Rectal smooth muscle tissue (tissue), 1 donor: ENCODE measurements at regions not wholly inside any gene's neighbourhood (a gene's known extent, or its start where the extent isn't known, plus 50 kb on each side); places are given as distances from the start of the nearest gene placed in this dataset.
"Not testable (repeated sequence)": the region's sequence is repeated elsewhere in the genome, so short reads cannot be mapped to it uniquely, and the experiment has no call there.

ENCODE experiments used
- H3K27ac ChIP-seq: one replicate; pipeline ENCODE4 v1.7.0; 2013; ENCODE audit warnings: low read depth, low read length, inconsistent platforms
- H3K27me3 ChIP-seq: one replicate; pipeline ENCODE4 v1.7.0; 2013; ENCODE audit warnings: low read length; ENCODE audit not compliant: control insufficient read depth, insufficient read depth
- H3K36me3 ChIP-seq: one replicate; pipeline ENCODE4 v1.7.0; 2013; ENCODE audit warnings: low read length; ENCODE audit not compliant: control insufficient read depth, insufficient read depth
- H3K4me1 ChIP-seq: one replicate; pipeline ENCODE4 v1.7.0; 2013; ENCODE audit warnings: low read length; ENCODE audit not compliant: control insufficient read depth, insufficient read depth
- H3K4me3 ChIP-seq: one replicate; pipeline ENCODE4 v1.7.0; 2013; ENCODE audit warnings: low read length
- H3K9ac ChIP-seq: one replicate; pipeline ENCODE4 v1.7.0; 2013; ENCODE audit warnings: low read length

DNA sequence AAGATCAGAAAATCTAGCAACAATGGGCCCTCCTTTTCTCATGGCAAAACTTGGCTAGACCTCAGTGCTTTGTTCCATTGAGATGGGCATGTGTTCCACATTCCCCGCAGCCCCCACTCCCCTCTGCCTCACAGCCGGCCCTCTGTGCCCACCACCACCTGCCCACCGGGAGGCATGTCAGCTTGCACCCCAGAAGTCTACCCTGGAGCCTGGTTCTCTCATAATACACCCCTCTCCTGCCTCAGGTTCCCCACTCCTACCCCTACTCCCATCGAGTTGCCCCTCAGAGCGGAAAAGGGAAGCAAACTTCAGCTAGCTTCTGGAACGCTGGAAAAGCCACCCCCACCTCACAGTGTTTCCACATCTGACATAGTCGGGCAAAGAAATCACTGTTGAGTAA is 219.0 kb downstream of the ANAPC1 start:
- Histone ChIP-seq H3K4me1 (no peaks in the 10 kb centered on the region), H3K36me3 (no peaks in the 10 kb centered on the region), H3K4me3 (no peak overlapping the region), H3K27me3 (no peaks in the 10 kb centered on the region), H3K27ac (no peak overlapping the region), H3K9ac (no peak overlapping the region)

DNA sequence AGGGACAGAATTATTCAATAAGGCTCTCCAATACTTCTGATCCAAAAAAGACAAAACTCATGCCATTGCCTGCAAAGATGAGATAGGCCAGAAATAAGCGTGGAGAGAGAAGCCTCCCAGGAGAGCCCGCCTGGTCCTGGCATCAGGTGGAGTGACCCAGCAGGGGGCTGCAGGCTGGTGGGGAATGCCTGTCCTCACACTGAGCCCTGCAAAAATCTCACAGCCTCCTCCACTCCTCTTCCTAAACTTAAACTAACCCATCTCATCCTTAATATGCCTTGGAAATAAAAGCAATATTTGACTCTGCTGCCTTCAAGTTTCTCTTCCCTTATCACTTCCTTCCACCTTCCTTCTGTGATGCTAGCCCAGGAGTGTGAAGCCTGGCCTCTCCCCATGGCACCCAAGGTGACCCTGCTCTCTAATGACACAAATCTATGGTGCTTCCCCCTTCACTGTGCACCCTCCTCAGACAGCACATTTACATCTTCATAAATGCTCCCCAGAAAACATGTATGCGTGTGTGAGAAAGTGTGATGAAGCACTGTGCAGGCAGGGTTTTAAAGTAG is 218.4 kb downstream of the ANAPC1 start:
- Histone ChIP-seq H3K4me3 (no peak overlapping the region), H3K27me3 (no peaks in the 10 kb centered on the region)

DNA sequence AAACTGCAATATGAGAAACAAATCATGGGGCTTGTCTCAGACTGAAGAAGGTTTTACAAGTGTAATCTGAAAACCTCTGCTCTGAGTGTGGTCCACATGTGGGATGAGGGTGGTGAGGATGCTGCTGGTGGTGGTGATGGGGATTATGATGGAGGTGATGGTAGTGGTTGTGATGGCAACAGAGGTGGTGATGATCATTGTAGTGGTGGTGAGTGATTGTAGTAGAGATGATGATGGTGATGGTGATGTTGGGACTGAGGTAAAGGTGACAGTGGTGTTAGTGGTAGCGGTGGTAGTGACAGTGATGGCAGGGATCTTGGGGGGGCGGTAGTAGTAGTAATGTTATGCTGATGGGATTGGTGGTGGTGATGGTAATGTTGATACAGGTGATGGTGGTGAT is 217.8 kb downstream of the ANAPC1 start:
- Histone ChIP-seq H3K27ac (no peak overlapping the region), H3K4me3 (no peak overlapping the region), H3K36me3 (no peaks in the 10 kb centered on the region), H3K27me3 (no peaks in the 10 kb centered on the region), H3K4me1 (no peaks in the 10 kb centered on the region), H3K9ac (no peak overlapping the region)

More for the DNA sequence above, 218.4 kb downstream of the ANAPC1 start:
- H3K4me1 ChIP-seq, result no peaks in the 10 kb centered on the region
- no peak overlapping the region for H3K27ac ChIP-seq
- H3K9ac ChIP-seq, result no peak overlapping the region
- H3K36me3 ChIP-seq, result no peaks in the 10 kb centered on the region

GRCh38 chr2:111667001-111667400 is 217.0 kb downstream of the ANAPC1 start:
- no peaks in the 10 kb centered on the region for H3K36me3 ChIP-seq
- H3K27ac ChIP-seq, result no peak overlapping the region
- H3K4me3 ChIP-seq, result no peak overlapping the region
- no peaks in the 10 kb centered on the region for H3K4me1 ChIP-seq
- no peak overlapping the region for H3K9ac ChIP-seq
- no peaks in the 10 kb centered on the region for H3K27me3 ChIP-seq

DNA sequence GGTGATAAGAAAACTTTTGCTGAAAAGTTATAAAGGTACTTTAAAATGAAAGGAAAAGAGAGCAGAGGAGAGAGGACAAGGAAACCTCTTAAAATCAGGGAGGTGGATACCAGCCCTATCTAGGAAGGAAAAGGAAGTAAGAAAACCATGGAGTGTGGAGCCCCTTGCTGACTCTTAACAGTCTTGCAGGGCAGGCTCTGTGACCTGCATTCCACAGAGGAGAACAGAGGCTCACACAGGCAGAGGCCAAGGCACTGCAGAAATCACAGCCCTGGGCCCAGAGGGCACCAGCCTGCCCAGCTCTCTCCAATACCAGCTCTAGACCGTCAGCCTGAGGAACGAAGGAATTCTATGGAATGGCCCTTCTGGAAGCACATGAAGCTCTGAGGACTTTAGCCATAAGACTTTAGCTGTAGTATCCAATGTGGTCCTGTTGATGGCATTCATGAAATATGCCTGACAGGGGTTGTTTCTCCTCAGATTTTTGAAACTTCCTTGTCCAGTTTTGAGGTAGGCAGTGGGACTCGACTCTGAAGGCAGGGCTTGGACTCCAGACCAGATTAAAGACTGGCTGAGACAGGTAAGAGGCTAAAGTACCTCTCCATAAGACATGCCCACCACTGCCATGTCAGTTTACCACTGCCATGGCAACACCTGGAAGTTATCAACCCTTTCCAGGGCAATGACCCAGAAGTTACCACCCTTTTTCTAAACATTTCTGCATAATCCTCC is 216.3 kb downstream of the ANAPC1 start:
- no peak overlapping the region for H3K9ac ChIP-seq
- H3K27ac ChIP-seq, result no peak overlapping the region

GRCh38 chr2:111668274-111668616 is 215.7 kb downstream of the ANAPC1 start:
- no peak overlapping the region for H3K4me3 ChIP-seq
- no peak overlapping the region for H3K9ac ChIP-seq
- H3K36me3 ChIP-seq, result no peaks in the 10 kb centered on the region
- H3K27me3 ChIP-seq, result no peaks in the 10 kb centered on the region
- H3K4me1 ChIP-seq, result no peaks in the 10 kb centered on the region
- no peak overlapping the region for H3K27ac ChIP-seq

More for the DNA sequence above, 216.3 kb downstream of the ANAPC1 start:
- Histone ChIP-seq H3K4me3 (no peak overlapping the region), H3K4me1 (no peaks in the 10 kb centered on the region), H3K36me3 (no peaks in the 10 kb centered on the region), H3K27me3 (no peaks in the 10 kb centered on the region)

DNA sequence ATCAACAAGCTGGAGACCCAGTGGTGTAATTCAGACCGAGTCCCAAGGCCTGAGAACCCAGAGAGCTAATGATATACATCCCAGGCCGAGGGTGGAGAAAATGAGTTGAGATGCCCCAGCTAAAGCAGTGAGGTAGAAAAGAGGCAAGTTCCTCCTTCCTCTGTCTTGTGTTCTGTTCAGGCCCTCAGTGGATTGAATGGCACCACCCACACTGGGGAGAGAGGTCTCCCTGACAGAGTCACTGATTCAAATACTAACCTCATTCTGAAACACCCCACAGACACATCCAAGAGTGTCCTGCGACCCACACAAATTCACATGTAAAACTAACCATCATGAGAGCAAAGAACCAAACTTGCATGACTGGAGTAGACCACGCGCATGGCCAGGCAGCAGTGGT is 215.3 kb downstream of the ANAPC1 start:
- H3K27me3 ChIP-seq, result no peaks in the 10 kb centered on the region
- no peak overlapping the region for H3K4me3 ChIP-seq

DNA sequence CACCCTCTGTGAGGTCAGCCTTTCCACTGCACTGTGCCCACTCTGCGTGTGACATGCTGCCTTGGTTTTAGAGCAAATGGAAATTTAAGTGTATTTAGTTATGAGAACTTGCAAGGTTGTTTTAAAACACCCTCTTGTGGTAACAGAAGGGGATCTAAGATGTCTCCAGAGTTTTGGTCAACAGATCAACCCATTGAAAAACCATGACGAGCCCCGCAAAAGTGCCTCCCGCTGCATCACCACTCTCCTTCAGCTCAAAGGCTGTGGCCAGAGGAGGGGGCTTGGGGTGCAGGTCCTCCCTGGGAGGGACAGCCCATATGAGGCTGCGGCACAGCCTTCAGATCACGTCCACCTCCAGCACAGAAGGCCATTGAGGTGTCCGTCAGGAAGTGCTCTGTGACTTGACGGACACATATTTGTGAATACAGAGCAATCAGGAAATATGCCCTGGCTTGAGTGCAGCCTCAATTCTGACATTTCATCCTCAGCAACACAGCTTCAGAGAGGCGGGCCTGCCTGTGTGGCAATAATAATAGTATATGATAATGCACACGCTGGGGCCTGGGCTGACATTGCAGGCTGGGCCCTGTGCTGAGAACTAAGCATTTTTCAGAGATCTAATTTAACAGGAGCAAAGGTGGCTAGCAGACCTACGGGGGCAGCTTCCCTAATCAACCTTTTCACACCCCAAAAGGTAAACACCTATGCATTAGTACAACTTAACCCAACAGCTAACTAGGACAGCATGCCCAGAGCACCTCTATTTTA is 213.9 kb downstream of the ANAPC1 start:
- Histone ChIP-seq H3K4me3 (no peak overlapping the region), H3K36me3 (no peaks in the 10 kb centered on the region), H3K9ac (no peak overlapping the region), H3K27ac (no peak overlapping the region), H3K27me3 (no peaks in the 10 kb centered on the region), H3K4me1 (no peaks in the 10 kb centered on the region)

More for the DNA sequence above, 215.3 kb downstream of the ANAPC1 start:
- H3K9ac ChIP-seq, result no peak overlapping the region
- H3K36me3 ChIP-seq, result no peaks in the 10 kb centered on the region
- no peak overlapping the region for H3K27ac ChIP-seq
- no peaks in the 10 kb centered on the region for H3K4me1 ChIP-seq

DNA sequence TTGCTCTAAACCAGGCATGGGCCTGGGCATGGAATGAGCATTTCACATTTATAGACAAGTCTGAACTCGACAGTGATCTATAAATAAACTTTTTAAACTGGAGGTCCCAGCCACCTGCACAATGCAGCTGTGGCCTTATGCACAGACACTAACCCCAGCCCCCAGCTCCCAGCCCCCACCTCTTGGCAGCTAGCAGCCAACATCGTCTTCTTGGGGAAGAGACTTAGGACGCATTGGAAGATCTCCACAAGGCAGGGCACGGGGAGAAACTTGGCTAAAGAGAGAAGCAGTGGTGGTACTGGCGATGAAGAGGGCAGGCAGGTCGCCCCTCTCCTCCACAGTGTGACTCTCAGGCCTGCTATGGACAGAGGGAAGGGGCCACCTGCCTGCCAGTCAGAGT is 213.2 kb downstream of the ANAPC1 start:
- Histone ChIP-seq H3K36me3 (no peaks in the 10 kb centered on the region), H3K27me3 (no peaks in the 10 kb centered on the region), H3K9ac (no peak overlapping the region), H3K4me1 (no peaks in the 10 kb centered on the region), H3K4me3 (no peak overlapping the region), H3K27ac (no peak overlapping the region)

GRCh38 chr2:111671426-111672150 is 212.4 kb downstream of the ANAPC1 start:
- Histone ChIP-seq H3K27ac (no peak overlapping the region), H3K4me3 (no peak overlapping the region), H3K27me3 (no peaks in the 10 kb centered on the region), H3K36me3 (no peaks in the 10 kb centered on the region), H3K9ac (no peak overlapping the region), H3K4me1 (no peaks in the 10 kb centered on the region)

DNA sequence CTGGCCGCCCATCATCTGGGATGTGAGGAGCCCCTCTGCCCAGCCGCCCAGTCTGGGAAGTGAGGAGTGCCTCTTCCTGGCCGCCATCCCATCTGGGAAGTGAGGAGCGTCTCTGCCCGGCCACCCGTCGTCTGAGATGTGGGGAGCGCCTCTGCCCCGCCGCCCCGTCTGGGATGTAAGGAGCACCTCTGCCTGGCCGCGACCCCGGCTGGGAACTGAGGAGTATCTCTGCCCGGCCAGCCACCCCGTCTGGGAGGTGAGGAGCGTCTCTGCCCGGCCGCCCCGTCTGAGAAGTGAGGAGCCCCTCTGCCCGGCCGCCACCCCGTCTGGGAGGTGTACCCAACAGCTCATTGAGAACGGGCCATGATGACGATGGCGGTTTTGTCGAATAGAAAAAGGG is 211.4 kb downstream of the ANAPC1 start:
- not testable (repeated sequence) for H3K27me3 ChIP-seq, H3K36me3 ChIP-seq, H3K4me3 ChIP-seq, H3K9ac ChIP-seq, H3K4me1 ChIP-seq, H3K27ac ChIP-seq

- H3K36me3 ChIP-seq, result no peaks in the 10 kb centered on the region
- H3K27ac ChIP-seq, result no peak overlapping the region
- no peaks in the 10 kb centered on the region for H3K4me1 ChIP-seq
- H3K27me3 ChIP-seq, result no peaks in the 10 kb centered on the region
- H3K9ac ChIP-seq, result no peak overlapping the region
- H3K4me3 ChIP-seq, result no peak overlapping the region
These were observed 210.5 kb downstream of the ANAPC1 start for GRCh38 chr2:111673526-111673925.
